Calu3 (cell line): ENCODE measurements at regions not wholly inside any gene's neighbourhood (a gene's known extent, or its start where the extent isn't known, plus 50 kb on each side); places are given as distances from the start of the nearest gene placed in this dataset.

ENCODE experiments used
- BruUV-seq: library from RNA; stranded (reverse); fragments of 400-500 nt; replicated peaks from 2 replicates; lab custom pipeline; 2021; lab: Mats Ljungman, UMichigan
- CTCF ChIA-PET: fragments of 300-600 bp; sonication (Branson Sonifier 250); formaldehyde crosslinking; loops from one replicate; lab custom pipeline; 2022; ENCODE audit warnings: antibody characterized with exemption; lab: Charles Lee
- DNase-seq: peaks from one replicate; pipeline ENCODE4 v3.0.0; 2022
- H3K27ac Mint-ChIP-seq: one replicate; pipeline ENCODE4 v1.8.0; 2022; ENCODE audit warnings: mixed read lengths; ENCODE audit not compliant: unreplicated experiment
- H3K27me3 Mint-ChIP-seq: one replicate; pipeline ENCODE4 v1.8.0; 2022; ENCODE audit warnings: mixed read lengths; ENCODE audit not compliant: unreplicated experiment
- H3K36me3 Mint-ChIP-seq: one replicate; pipeline ENCODE4 v1.8.0; 2022; ENCODE audit warnings: mild to moderate bottlenecking, moderate library complexity, mixed read lengths; ENCODE audit not compliant: insufficient read depth, unreplicated experiment
- H3K4me1 Mint-ChIP-seq: one replicate; pipeline ENCODE4 v1.8.0; 2022; ENCODE audit warnings: mild to moderate bottlenecking, low read depth, mixed read lengths; ENCODE audit not compliant: unreplicated experiment
- H3K4me3 Mint-ChIP-seq: one replicate; pipeline ENCODE4 v1.8.0; 2022; ENCODE audit warnings: mild to moderate bottlenecking, low read depth, moderate library complexity, mixed read lengths; ENCODE audit not compliant: unreplicated experiment
- H3K9me3 Mint-ChIP-seq: one replicate; pipeline ENCODE4 v1.8.0; 2022; ENCODE audit warnings: low read depth, mixed read lengths; ENCODE audit not compliant: unreplicated experiment
- intact Hi-C: fragments of 100-400 bp; cut with micrococcal nuclease; formaldehyde crosslinking; loops from one replicate; pipeline ENCODE4 v1.10.0; 2022; ENCODE audit not compliant: unreplicated experiment
- TF ChIP-seq, protein P1 (sequence below): fragments of 200-600 bp; IDR thresholded peaks from one replicate; pipeline ENCODE4 v1.8.0; 2022; ENCODE audit warnings: antibody characterized with exemption; ENCODE audit not compliant: unreplicated experiment

DNA sequence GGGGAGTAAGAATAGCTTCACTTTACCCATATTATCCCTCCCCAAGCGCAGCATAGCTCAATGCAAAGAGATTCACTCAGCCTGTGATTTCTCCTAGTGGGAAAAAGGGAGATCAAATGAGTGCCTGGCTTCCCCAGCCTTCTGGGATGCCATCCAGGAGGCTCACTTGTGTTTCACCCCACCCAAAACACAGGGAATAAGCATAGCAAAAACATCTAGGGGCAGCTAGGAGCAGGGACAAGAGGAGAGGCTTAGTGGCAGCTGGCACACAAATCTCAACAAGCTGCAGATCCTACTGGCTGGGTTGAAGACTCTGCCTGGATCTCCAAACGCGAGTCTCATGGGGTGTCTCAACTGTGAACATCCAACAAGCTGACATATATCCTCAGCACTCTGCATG lies 715.8 kb downstream of the RNF144B start:
- DNase-seq: no peak
- H3K27ac Mint-ChIP-seq: no peak overlapping the region
- TF ChIP-seq, protein P1, sequence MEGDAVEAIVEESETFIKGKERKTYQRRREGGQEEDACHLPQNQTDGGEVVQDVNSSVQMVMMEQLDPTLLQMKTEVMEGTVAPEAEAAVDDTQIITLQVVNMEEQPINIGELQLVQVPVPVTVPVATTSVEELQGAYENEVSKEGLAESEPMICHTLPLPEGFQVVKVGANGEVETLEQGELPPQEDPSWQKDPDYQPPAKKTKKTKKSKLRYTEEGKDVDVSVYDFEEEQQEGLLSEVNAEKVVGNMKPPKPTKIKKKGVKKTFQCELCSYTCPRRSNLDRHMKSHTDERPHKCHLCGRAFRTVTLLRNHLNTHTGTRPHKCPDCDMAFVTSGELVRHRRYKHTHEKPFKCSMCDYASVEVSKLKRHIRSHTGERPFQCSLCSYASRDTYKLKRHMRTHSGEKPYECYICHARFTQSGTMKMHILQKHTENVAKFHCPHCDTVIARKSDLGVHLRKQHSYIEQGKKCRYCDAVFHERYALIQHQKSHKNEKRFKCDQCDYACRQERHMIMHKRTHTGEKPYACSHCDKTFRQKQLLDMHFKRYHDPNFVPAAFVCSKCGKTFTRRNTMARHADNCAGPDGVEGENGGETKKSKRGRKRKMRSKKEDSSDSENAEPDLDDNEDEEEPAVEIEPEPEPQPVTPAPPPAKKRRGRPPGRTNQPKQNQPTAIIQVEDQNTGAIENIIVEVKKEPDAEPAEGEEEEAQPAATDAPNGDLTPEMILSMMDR: no peak
- H3K4me3 Mint-ChIP-seq: no peak overlapping the region
- intact Hi-C loops: no loop called here
- BruUV-seq: no TSS peak
- peaks cover 27% of the 10 kb centered on the region for H3K9me3 Mint-ChIP-seq
- CTCF ChIA-PET: no interaction called here
- no peaks in the 10 kb centered on the region for H3K4me1 Mint-ChIP-seq
- H3K36me3 Mint-ChIP-seq: no peaks in the 10 kb centered on the region
- H3K27me3 Mint-ChIP-seq: no peaks in the 10 kb centered on the region

DNA sequence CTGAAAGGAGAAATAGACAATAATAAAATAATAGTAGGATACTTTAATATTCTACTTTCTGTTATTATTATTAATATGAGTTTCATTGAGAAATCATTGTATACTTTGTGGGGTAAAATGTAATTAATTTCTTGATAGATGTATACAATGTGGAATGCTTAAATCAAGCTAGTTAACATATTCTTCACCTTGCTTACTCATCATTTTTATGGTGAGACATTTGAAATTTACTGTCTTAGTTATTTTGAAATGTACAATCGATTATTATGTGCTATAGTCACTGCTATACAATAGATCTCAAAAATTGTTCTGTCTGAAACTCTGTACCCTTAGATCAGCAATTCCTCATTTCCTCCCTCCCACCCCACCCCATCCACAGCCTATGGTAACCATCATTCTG lies 720.3 kb downstream of the RNF144B start:
- TF ChIP-seq, protein P1: no peak
- CTCF ChIA-PET: no interaction called here
- no TSS peak for BruUV-seq
- H3K4me1 Mint-ChIP-seq: no peaks in the 10 kb centered on the region
- H3K9me3 Mint-ChIP-seq: peaks cover 39% of the 10 kb centered on the region
- no peaks in the 10 kb centered on the region for H3K36me3 Mint-ChIP-seq
- no peaks in the 10 kb centered on the region for H3K27me3 Mint-ChIP-seq
- H3K4me3 Mint-ChIP-seq: no peak overlapping the region
- intact Hi-C loops: no loop called here
- H3K27ac Mint-ChIP-seq: no peak overlapping the region
- DNase-seq: no peak

DNA sequence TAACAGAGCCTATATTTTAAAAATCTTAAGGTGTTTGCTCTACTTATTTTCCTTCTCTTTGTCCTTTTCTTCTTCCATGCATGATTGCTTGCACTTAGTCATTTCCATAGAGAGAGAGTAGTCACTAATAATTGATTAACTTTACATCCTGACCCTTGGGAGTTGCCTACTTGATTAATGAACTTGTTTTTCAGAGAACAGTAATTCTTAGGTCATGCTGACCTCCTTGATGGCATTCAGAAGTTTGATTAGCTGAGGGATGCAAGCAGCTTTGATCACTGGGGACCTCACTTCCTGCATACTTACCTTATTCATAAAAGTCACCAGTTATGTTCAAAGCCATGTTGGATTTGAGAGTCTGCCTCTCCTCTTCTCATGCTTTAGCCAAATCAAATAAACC lies 715.6 kb upstream of the ID4 start:
- H3K9me3 Mint-ChIP-seq: peaks cover 20% of the 10 kb centered on the region
- H3K27ac Mint-ChIP-seq: no peak overlapping the region
- BruUV-seq: no TSS peak
- H3K36me3 Mint-ChIP-seq: no peaks in the 10 kb centered on the region
- no peak overlapping the region for H3K4me3 Mint-ChIP-seq
- TF ChIP-seq, protein P1: no peak
- DNase-seq: no peak
- H3K4me1 Mint-ChIP-seq: no peaks in the 10 kb centered on the region
- intact Hi-C loops: no loop called here
- CTCF ChIA-PET: no interaction called here
- no peaks in the 10 kb centered on the region for H3K27me3 Mint-ChIP-seq

DNA sequence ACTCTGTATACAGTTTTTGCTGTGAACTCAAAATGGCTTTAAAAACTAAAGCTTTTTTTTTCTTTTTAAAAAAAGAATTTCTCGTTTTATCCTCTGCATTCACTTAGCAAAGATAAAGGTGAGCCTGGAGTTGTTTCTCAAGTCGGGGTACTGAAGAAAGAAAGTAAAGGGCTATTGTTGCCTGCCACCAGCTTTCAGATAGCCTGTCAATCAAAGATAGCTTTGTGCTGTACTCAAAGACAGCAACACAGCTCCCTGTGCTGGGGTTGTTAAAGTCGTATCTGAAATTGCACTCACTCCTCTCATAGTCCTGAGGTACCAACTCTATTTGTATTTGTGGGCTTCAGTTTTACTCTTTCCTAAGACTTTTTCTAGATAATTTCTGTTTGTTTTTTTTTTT lies 710.1 kb upstream of the ID4 start:
- CTCF ChIA-PET: no interaction called here
- no TSS peak for BruUV-seq
- intact Hi-C loops: no loop called here
- TF ChIP-seq, protein P1: no peak
- no peaks in the 10 kb centered on the region for H3K4me1 Mint-ChIP-seq
- DNase-seq: no peak
- H3K27me3 Mint-ChIP-seq: no peaks in the 10 kb centered on the region
- H3K9me3 Mint-ChIP-seq: peaks cover 26% of the 10 kb centered on the region
- no peak overlapping the region for H3K4me3 Mint-ChIP-seq
- H3K27ac Mint-ChIP-seq: no peak overlapping the region
- H3K36me3 Mint-ChIP-seq: no peaks in the 10 kb centered on the region
